HEK293 (cell line): ENCODE measurements at regions not wholly inside any gene's neighbourhood (a gene's known extent, or its start where the extent isn't known, plus 50 kb on each side); places are given as distances from the start of the nearest gene placed in this dataset.

Source experiments
- CTCF ChIA-PET: fragments of 350-600 bp; formaldehyde crosslinking; extraction: SDS; loops from one replicate; lab custom pipeline; 2021; ENCODE audit warnings: antibody characterized with exemption; lab: Yijun Ruan, JAX
- POLR2A ChIA-PET: fragments of 300-600 bp; formaldehyde crosslinking; extraction: SDS; loops from one replicate; lab custom pipeline; 2020; ENCODE audit warnings: antibody characterized with exemption, inconsistent platforms; lab: Yijun Ruan, JAX
- H3K27ac ChIP-seq: fragments of 200-500 bp; sonication (Bioruptor generic); 2 replicates; pipeline ENCODE4 v1.5.1; 2014; ENCODE audit warnings: low read depth, low read length, control low read depth, inconsistent platforms; ENCODE audit errors: extremely low read depth
- H3K36me3 ChIP-seq, 2 experiments: fragments of 200-500 bp in 1 of 2; sonication (Bioruptor generic) in 1 of 2; 1 replicate in 1 of 2; 2 replicates in 1 of 2; pipeline ENCODE4 v1.5.1; 2014 to 2017; ENCODE audit warnings: inconsistent platforms in 2 of 2, low read length in 2 of 2; ENCODE audit not compliant: control insufficient read depth in 2 of 2, insufficient read depth in 1 of 2
- H3K4me1 ChIP-seq: fragments of 200-500 bp; sonication (Bioruptor generic); 2 replicates; pipeline ENCODE4 v1.5.1; 2014; ENCODE audit warnings: mild to moderate bottlenecking, low read length, inconsistent platforms; ENCODE audit not compliant: control insufficient read depth, insufficient read depth
- H3K4me3 ChIP-seq: 2 replicates; pipeline ENCODE4 v1.5.1; 2011; ENCODE audit warnings: low read depth, mild to moderate bottlenecking, control low read depth, low read length, moderate library complexity
- H3K9me3 ChIP-seq: fragments of 200-500 bp; sonication (Bioruptor generic); 2 replicates; pipeline ENCODE4 v1.5.1; 2014; ENCODE audit warnings: low read depth, low read length, inconsistent platforms; ENCODE audit not compliant: control insufficient read depth, insufficient read depth
- HOXC10 ChIP-seq: sonication (generic); formaldehyde crosslinking; IDR thresholded peaks from 2 replicates; pipeline ENCODE4 v1.8.1; 2023; ENCODE audit warnings: mild to moderate bottlenecking, missing genetic modification reagents
- KLF8 ChIP-seq: fragments of 450-650 bp; formaldehyde crosslinking; IDR thresholded peaks from 2 replicates; pipeline ENCODE4 v1.5.1; 2016; ENCODE audit warnings: missing biosample characterization, missing genetic modification characterization
- MEIS1 ChIP-seq: sonication (generic); formaldehyde crosslinking; IDR thresholded peaks from 2 replicates; pipeline ENCODE4 v1.8.1; 2022; ENCODE audit warnings: missing genetic modification reagents, mild to moderate bottlenecking, borderline replicate concordance
- MZF1 ChIP-seq: fragments of 450-650 bp; formaldehyde crosslinking; IDR thresholded peaks from 2 replicates; pipeline ENCODE4 v1.5.1; 2017; ENCODE audit warnings: missing biosample characterization, missing genetic modification characterization, borderline replicate concordance
- OVOL3 ChIP-seq: fragments of 450-650 bp; formaldehyde crosslinking; IDR thresholded peaks from 2 replicates; pipeline ENCODE4 v1.5.1; 2016; ENCODE audit warnings: missing biosample characterization, missing genetic modification characterization
- SALL2 ChIP-seq: fragments of 450-650 bp; formaldehyde crosslinking; IDR thresholded peaks from 2 replicates; pipeline ENCODE4 v1.5.0; 2017; ENCODE audit warnings: missing biosample characterization, mild to moderate bottlenecking, missing genetic modification characterization, borderline replicate concordance
- SP7 ChIP-seq: fragments of 450-650 bp; formaldehyde crosslinking; IDR thresholded peaks from 2 replicates; pipeline ENCODE4 v1.5.1; 2016; ENCODE audit warnings: missing biosample characterization, missing genetic modification characterization
- ZBTB17 ChIP-seq: fragments of 450-650 bp; formaldehyde crosslinking; IDR thresholded peaks from 2 replicates; pipeline ENCODE4 v1.5.1; 2016; ENCODE audit warnings: missing biosample characterization, missing genetic modification characterization
- ZFP41 ChIP-seq: fragments of 450-650 bp; formaldehyde crosslinking; IDR thresholded peaks from 2 replicates; pipeline ENCODE4 v1.5.1; 2016; ENCODE audit warnings: missing biosample characterization, missing genetic modification characterization, borderline replicate concordance
- ZNF121 ChIP-seq: fragments of 450-650 bp; formaldehyde crosslinking; IDR thresholded peaks from 2 replicates; pipeline ENCODE4 v1.5.1; 2016; ENCODE audit warnings: missing biosample characterization, missing genetic modification characterization
- ZNF138 ChIP-seq: fragments of 450-650 bp; formaldehyde crosslinking; IDR thresholded peaks from 2 replicates; pipeline ENCODE4 v1.5.1; 2016; ENCODE audit warnings: missing biosample characterization, missing genetic modification characterization, borderline replicate concordance
- ZNF157 ChIP-seq: fragments of 450-650 bp; formaldehyde crosslinking; IDR thresholded peaks from 2 replicates; pipeline ENCODE4 v1.5.1; 2016; ENCODE audit warnings: missing biosample characterization, missing genetic modification characterization
- ZNF202 ChIP-seq: fragments of 450-650 bp; formaldehyde crosslinking; IDR thresholded peaks from 2 replicates; pipeline ENCODE4 v1.5.1; 2016; ENCODE audit warnings: missing biosample characterization, missing genetic modification characterization, borderline replicate concordance
- ZNF223 ChIP-seq: fragments of 450-650 bp; formaldehyde crosslinking; IDR thresholded peaks from 2 replicates; pipeline ENCODE4 v1.5.1; 2016; ENCODE audit warnings: missing biosample characterization, missing genetic modification characterization
- ZNF664 ChIP-seq: fragments of 450-650 bp; formaldehyde crosslinking; IDR thresholded peaks from 2 replicates; pipeline ENCODE4 v1.5.1; 2016; ENCODE audit warnings: missing biosample characterization, missing genetic modification characterization
- TF ChIP-seq, protein P1 (sequence below): fragments of 450-650 bp; formaldehyde crosslinking; IDR thresholded peaks from 2 replicates; pipeline ENCODE4 v1.5.1; 2016; ENCODE audit warnings: missing biosample characterization, missing genetic modification characterization, low read depth
- TF ChIP-seq, protein P2 (sequence below): fragments of 450-650 bp; formaldehyde crosslinking; IDR thresholded peaks from 2 replicates; pipeline ENCODE4 v1.5.1; 2016; ENCODE audit warnings: missing biosample characterization, missing genetic modification characterization
- TF ChIP-seq, protein P3 (sequence below): fragments of 450-650 bp; formaldehyde crosslinking; optimal IDR thresholded peaks from 2 replicates; pipeline ENCODE3; 2016; ENCODE audit warnings: missing biosample characterization, mild to moderate bottlenecking, missing genetic modification characterization
- TF ChIP-seq, protein P4 (sequence below): fragments of 450-650 bp; formaldehyde crosslinking; IDR thresholded peaks from 2 replicates; pipeline ENCODE4 v1.5.1; 2016; ENCODE audit warnings: missing biosample characterization, missing genetic modification characterization

DNA sequence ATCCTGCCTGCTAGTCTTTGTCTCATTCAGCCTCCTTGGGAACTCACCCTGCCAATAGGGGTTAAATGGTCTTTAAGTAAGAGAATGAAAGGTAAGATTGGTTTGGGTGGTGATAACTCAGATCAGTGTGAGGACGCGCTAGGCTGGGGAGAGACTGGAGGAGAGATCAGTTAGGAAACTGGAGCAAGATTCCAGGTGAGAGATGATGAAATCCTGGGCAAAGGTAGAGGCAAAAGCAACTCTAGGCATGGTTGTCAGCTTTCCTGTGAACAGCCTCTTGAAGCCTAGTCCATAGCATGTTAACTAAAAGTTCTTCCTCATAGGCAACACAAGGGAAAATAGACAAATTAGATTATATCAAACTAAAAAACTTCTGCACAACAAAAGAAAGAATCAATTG lies 145.2 kb upstream of the ANKRD28 start:
- H3K36me3 ChIP-seq: no peaks in the 10 kb centered on the region
- H3K4me3 ChIP-seq: no peak overlapping the region
- no peak for TF ChIP-seq SALL2
- TF ChIP-seq OVOL3 (tag by site-specific recombination): no peak
- TF ChIP-seq HOXC10 (CRISPR knock-in tag): no peak
- TF ChIP-seq ZNF157: no peak
- no peak for TF ChIP-seq ZNF223 (tag by site-specific recombination)
- TF ChIP-seq ZNF664: no peak
- TF ChIP-seq ZNF121 (tag by site-specific recombination): no peak
- no peak for TF ChIP-seq ZFP41 (tag by site-specific recombination)
- TF ChIP-seq ZBTB17 (tag by site-specific recombination): no peak
- no peak for TF ChIP-seq SP7 (tag by site-specific recombination)
- TF ChIP-seq ZNF202: no peak
- no peak for TF ChIP-seq MZF1 (tag by site-specific recombination)
- no peak for TF ChIP-seq MEIS1 (CRISPR knock-in tag)
- TF ChIP-seq, protein P1, sequence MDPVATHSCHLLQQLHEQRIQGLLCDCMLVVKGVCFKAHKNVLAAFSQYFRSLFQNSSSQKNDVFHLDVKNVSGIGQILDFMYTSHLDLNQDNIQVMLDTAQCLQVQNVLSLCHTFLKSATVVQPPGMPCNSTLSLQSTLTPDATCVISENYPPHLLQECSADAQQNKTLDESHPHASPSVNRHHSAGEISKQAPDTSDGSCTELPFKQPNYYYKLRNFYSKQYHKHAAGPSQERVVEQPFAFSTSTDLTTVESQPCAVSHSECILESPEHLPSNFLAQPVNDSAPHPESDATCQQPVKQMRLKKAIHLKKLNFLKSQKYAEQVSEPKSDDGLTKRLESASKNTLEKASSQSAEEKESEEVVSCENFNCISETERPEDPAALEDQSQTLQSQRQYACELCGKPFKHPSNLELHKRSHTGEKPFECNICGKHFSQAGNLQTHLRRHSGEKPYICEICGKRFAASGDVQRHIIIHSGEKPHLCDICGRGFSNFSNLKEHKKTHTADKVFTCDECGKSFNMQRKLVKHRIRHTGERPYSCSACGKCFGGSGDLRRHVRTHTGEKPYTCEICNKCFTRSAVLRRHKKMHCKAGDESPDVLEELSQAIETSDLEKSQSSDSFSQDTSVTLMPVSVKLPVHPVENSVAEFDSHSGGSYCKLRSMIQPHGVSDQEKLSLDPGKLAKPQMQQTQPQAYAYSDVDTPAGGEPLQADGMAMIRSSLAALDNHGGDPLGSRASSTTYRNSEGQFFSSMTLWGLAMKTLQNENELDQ (tag by site-specific recombination): no peak
- no peak for TF ChIP-seq KLF8 (tag by site-specific recombination)
- TF ChIP-seq, protein P2, sequence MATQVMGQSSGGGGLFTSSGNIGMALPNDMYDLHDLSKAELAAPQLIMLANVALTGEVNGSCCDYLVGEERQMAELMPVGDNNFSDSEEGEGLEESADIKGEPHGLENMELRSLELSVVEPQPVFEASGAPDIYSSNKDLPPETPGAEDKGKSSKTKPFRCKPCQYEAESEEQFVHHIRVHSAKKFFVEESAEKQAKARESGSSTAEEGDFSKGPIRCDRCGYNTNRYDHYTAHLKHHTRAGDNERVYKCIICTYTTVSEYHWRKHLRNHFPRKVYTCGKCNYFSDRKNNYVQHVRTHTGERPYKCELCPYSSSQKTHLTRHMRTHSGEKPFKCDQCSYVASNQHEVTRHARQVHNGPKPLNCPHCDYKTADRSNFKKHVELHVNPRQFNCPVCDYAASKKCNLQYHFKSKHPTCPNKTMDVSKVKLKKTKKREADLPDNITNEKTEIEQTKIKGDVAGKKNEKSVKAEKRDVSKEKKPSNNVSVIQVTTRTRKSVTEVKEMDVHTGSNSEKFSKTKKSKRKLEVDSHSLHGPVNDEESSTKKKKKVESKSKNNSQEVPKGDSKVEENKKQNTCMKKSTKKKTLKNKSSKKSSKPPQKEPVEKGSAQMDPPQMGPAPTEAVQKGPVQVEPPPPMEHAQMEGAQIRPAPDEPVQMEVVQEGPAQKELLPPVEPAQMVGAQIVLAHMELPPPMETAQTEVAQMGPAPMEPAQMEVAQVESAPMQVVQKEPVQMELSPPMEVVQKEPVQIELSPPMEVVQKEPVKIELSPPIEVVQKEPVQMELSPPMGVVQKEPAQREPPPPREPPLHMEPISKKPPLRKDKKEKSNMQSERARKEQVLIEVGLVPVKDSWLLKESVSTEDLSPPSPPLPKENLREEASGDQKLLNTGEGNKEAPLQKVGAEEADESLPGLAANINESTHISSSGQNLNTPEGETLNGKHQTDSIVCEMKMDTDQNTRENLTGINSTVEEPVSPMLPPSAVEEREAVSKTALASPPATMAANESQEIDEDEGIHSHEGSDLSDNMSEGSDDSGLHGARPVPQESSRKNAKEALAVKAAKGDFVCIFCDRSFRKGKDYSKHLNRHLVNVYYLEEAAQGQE (tag by site-specific recombination): no peak
- no peak for TF ChIP-seq ZNF138 (tag by site-specific recombination)
- TF ChIP-seq, protein P3, sequence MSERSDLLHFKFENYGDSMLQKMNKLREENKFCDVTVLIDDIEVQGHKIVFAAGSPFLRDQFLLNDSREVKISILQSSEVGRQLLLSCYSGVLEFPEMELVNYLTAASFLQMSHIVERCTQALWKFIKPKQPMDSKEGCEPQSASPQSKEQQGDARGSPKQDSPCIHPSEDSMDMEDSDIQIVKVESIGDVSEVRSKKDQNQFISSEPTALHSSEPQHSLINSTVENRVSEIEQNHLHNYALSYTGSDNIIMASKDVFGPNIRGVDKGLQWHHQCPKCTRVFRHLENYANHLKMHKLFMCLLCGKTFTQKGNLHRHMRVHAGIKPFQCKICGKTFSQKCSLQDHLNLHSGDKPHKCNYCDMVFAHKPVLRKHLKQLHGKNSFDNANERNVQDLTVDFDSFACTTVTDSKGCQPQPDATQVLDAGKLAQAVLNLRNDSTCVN (tag by site-specific recombination): no peak
- TF ChIP-seq, protein P4, sequence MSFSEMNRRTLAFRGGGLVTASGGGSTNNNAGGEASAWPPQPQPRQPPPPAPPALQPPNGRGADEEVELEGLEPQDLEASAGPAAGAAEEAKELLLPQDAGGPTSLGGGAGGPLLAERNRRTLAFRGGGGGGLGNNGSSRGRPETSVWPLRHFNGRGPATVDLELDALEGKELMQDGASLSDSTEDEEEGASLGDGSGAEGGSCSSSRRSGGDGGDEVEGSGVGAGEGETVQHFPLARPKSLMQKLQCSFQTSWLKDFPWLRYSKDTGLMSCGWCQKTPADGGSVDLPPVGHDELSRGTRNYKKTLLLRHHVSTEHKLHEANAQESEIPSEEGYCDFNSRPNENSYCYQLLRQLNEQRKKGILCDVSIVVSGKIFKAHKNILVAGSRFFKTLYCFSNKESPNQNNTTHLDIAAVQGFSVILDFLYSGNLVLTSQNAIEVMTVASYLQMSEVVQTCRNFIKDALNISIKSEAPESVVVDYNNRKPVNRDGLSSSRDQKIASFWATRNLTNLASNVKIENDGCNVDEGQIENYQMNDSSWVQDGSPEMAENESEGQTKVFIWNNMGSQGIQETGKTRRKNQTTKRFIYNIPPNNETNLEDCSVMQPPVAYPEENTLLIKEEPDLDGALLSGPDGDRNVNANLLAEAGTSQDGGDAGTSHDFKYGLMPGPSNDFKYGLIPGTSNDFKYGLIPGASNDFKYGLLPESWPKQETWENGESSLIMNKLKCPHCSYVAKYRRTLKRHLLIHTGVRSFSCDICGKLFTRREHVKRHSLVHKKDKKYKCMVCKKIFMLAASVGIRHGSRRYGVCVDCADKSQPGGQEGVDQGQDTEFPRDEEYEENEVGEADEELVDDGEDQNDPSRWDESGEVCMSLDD (tag by site-specific recombination): no peak
- no peak overlapping the region for H3K27ac ChIP-seq
- H3K9me3 ChIP-seq: no peaks in the 10 kb centered on the region
- H3K4me1 ChIP-seq: no peaks in the 10 kb centered on the region
- POLR2A ChIA-PET: no interaction called here
- CTCF ChIA-PET: interaction anchor here (1.3 kb wide), 1 partner anchor 10 kb away, joined by 4 read pairs; no protein-coding TSS in a partner anchor
